ENCODE measurements at regions not wholly inside any gene's neighbourhood (a gene's known extent, or its start where the extent isn't known, plus 50 kb on each side); places are given as distances from the start of the nearest gene placed in this dataset.

GRCh38 chr10:89075631-89076030 lies 85.0 kb downstream of the FAS start:
- TF ChIP-seq RAD21 (IDR thresholded peaks at IDR 0.05; ENCODE audit: low read length) (no peak), CTCF (IDR thresholded peaks at IDR 0.05) (no peak), REST (IDR thresholded peaks at IDR 0.05; ENCODE audit: low read depth, low read length) (no peak), EP300 (IDR thresholded peaks at IDR 0.05; ENCODE audit: borderline replicate concordance in 1 of 2, low read depth in 1 of 2, low read length in 1 of 2) (no peak), EZH2phosphoT487 (IDR thresholded peaks at IDR 0.05; ENCODE audit: borderline replicate concordance, low read depth) (no peak), RFX5 (IDR thresholded peaks at IDR 0.05; ENCODE audit: low read length) (no peak), YY1 (IDR thresholded peaks at IDR 0.05; ENCODE audit: low read depth) (no peak), GATA2 (CRISPR knock-in tag; IDR thresholded peaks at IDR 0.05) (no peak), POLR2AphosphoS5 (IDR thresholded peaks at IDR 0.05; ENCODE audit: low read depth, low read length) (no peak), SMC3 (IDR thresholded peaks at IDR 0.05; ENCODE audit: low read depth, low read length) (no peak)
- TF ChIP-seq, protein P1, sequence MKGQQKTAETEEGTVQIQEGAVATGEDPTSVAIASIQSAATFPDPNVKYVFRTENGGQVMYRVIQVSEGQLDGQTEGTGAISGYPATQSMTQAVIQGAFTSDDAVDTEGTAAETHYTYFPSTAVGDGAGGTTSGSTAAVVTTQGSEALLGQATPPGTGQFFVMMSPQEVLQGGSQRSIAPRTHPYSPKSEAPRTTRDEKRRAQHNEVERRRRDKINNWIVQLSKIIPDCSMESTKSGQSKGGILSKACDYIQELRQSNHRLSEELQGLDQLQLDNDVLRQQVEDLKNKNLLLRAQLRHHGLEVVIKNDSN (IDR thresholded peaks at IDR 0.05; ENCODE audit: borderline replicate concordance, low read depth) = no peak

Measured in SK-N-SH (cell line).